Transverse colon (tissue), 3 donors: ENCODE measurements at regions not wholly inside any gene's neighbourhood (a gene's known extent, or its start where the extent isn't known, plus 50 kb on each side); places are given as distances from the start of the nearest gene placed in this dataset.

Experiments used
- CTCF ChIP-seq, 5 experiments: fragments of 200-600 bp in 3 of 5; fragments of 450-650 bp in 2 of 5; sonication (generic) in 3 of 5; IDR thresholded peaks; 1 replicate in 2 of 5; 2 replicates in 3 of 5; pipeline ENCODE4 v1.5.1; 2016 to 2017; ENCODE audit warnings: antibody characterized with exemption in 5 of 5, inconsistent platforms in 3 of 5, mild to moderate bottlenecking in 2 of 5, moderate library complexity in 1 of 5
- EP300 ChIP-seq: sonication (generic); formaldehyde crosslinking; IDR thresholded peaks from one replicate; pipeline ENCODE4 v1.6.1; 2017; ENCODE audit warnings: antibody characterized with exemption, low read depth
- POLR2A ChIP-seq: fragments of 450-650 bp; IDR thresholded peaks from one replicate; pipeline ENCODE4 v1.6.1; 2016; ENCODE audit warnings: antibody characterized with exemption, mild to moderate bottlenecking, moderate library complexity

GRCh38 chr10:53122281-53122680, 349.7 kb upstream of the MBL2 start:
- TF ChIP-seq EP300, result no peak
- TF ChIP-seq POLR2A, result no peak
- no peak for TF ChIP-seq CTCF (IDR thresholded peaks at IDR 0.05)
